ENCODE measurements at regions not wholly inside any gene's neighbourhood (a gene's known extent, or its start where the extent isn't known, plus 50 kb on each side); places are given as distances from the start of the nearest gene placed in this dataset.

GRCh38 chrX:65073233-65073632 is 97.0 kb upstream of the ZC4H2 start:
- TF ChIP-seq YY1 (IDR thresholded peaks at IDR 0.05; ENCODE audit: insufficient read depth, insufficient read length) = no peak
- TF ChIP-seq ZNF274 (IDR thresholded peaks at IDR 0.05; ENCODE audit: low read depth, low read length) = no peak
- TF ChIP-seq SUZ12 (IDR thresholded peaks at IDR 0.05; ENCODE audit: extremely low read depth, insufficient read depth, insufficient read length) = no peak

Measured in NT2/D1 (cell line).